H1 (cell line): ENCODE measurements at regions not wholly inside any gene's neighbourhood (a gene's known extent, or its start where the extent isn't known, plus 50 kb on each side); places are given as distances from the start of the nearest gene placed in this dataset.

Source experiments
- CTCF ChIA-PET: fragments of 300-600 bp; sonication (Branson Sonifier 250); formaldehyde crosslinking; loops from one replicate; lab custom pipeline; 2021; ENCODE audit not compliant: partially characterized antibody; lab: Charles Lee
- POLR2A ChIA-PET: fragments of 300-600 bp; sonication (Branson Sonifier 250); formaldehyde crosslinking; loops from one replicate; lab custom pipeline; 2021; ENCODE audit warnings: inconsistent platforms; ENCODE audit not compliant: partially characterized antibody; lab: Charles Lee
- DNase-seq, 2 experiments: peaks; one replicate each; pipeline versions ENCODE4 v3.0.0 to v3.0.0-alpha.2; 2010 to 2022; ENCODE audit warnings: low spot score in 2 of 2, low read depth in 1 of 2, mixed read lengths in 1 of 2
- FAIRE-seq: peaks from 2 replicates; lab custom pipeline; 2011; peaks lifted over from hg19 to GRCh38; lab: Jason Lieb, UNC
- H2AFZ ChIP-seq: 2 replicates; pipeline ENCODE4 v1.8.1; 2012; ENCODE audit warnings: low read length, inconsistent platforms
- H2AK5ac ChIP-seq: 2 replicates; pipeline ENCODE4 v1.6.1; 2013; ENCODE audit warnings: low read depth, low read length
- H2BK120ac ChIP-seq: replicated peaks from 2 replicates; pipeline ENCODE3; 2013; ENCODE audit warnings: low read depth, low read length, inconsistent platforms
- H2BK12ac ChIP-seq: 2 replicates; pipeline ENCODE4 v1.6.1; 2013; ENCODE audit warnings: low read depth, low read length
- H2BK15ac ChIP-seq: 2 replicates; pipeline ENCODE4 v1.6.1; 2013; ENCODE audit warnings: low read length
- H2BK20ac ChIP-seq: 2 replicates; pipeline ENCODE4 v1.6.1; 2013; ENCODE audit warnings: low read length
- H2BK5ac ChIP-seq: 2 replicates; pipeline ENCODE4 v1.6.1; 2013; ENCODE audit warnings: low read depth, low read length
- H3K14ac ChIP-seq: 2 replicates; pipeline ENCODE4 v1.6.1; 2013; ENCODE audit warnings: inconsistent platforms; ENCODE audit not compliant: insufficient read length
- H3K18ac ChIP-seq: 2 replicates; pipeline ENCODE4 v1.6.1; 2013; ENCODE audit warnings: low read length; ENCODE audit errors: extremely low read depth
- H3K23ac ChIP-seq: 2 replicates; pipeline ENCODE4 v1.6.1; 2013; ENCODE audit warnings: inconsistent platforms; ENCODE audit not compliant: insufficient read length
- H3K23me2 ChIP-seq: 2 replicates; pipeline ENCODE4 v1.6.1; 2013; ENCODE audit warnings: low read depth, low read length
- H3K27ac ChIP-seq: 2 replicates; pipeline ENCODE4 v1.6.1; 2011; ENCODE audit warnings: low read depth, low read length, inconsistent platforms
- H3K27me3 ChIP-seq, 4 experiments: replicated peaks in 1 of 4; 1 replicate in 1 of 4; 2 replicates in 3 of 4; pipeline versions ENCODE4 v1.6.1 to v1.8.1; 2011 to 2013; ENCODE audit warnings: low read length in 3 of 4, mild to moderate bottlenecking in 3 of 4, inconsistent platforms in 2 of 4, mixed read lengths in 2 of 4, moderate library complexity in 1 of 4; ENCODE audit not compliant: control insufficient read depth in 3 of 4, insufficient read depth in 3 of 4; ENCODE audit errors: extremely low read depth in 1 of 4
- H3K36me3 ChIP-seq, 4 experiments: 2 replicates each; pipeline versions ENCODE4 v1.6.1 to v1.8.1; 2011 to 2013; ENCODE audit warnings: mild to moderate bottlenecking in 4 of 4, low read length in 3 of 4, moderate library complexity in 2 of 4, control low read depth in 1 of 4, inconsistent platforms in 1 of 4; ENCODE audit not compliant: insufficient read depth in 4 of 4, control insufficient read depth in 2 of 4
- H3K4ac ChIP-seq: replicated peaks from 2 replicates; pipeline ENCODE3; 2013; ENCODE audit warnings: low read length, low read depth, mixed read lengths, inconsistent platforms; ENCODE audit not compliant: insufficient read length
- H3K4me1 ChIP-seq, 4 experiments: replicated peaks in 1 of 4; 1 replicate in 1 of 4; 2 replicates in 3 of 4; pipeline versions ENCODE4 v1.6.1 to v1.8.1; 2011 to 2013; ENCODE audit warnings: low read length in 3 of 4, inconsistent platforms in 2 of 4, mixed read lengths in 1 of 4; ENCODE audit not compliant: insufficient read depth in 4 of 4, control insufficient read depth in 3 of 4
- H3K4me2 ChIP-seq, 2 experiments: 2 replicates each; pipeline versions ENCODE4 v1.6.1 to v1.8.1; 2011 to 2013; ENCODE audit warnings: low read depth in 2 of 2, low read length in 2 of 2, control low read depth in 1 of 2, inconsistent platforms in 1 of 2, mild to moderate bottlenecking in 1 of 2; ENCODE audit not compliant: insufficient read depth in 1 of 2
- H3K4me3 ChIP-seq, 4 experiments: fragments of 200-600, 300-600 bp in 1 of 4; sonication (generic), shearing (Covaris generic), sonication (Bioruptor Twin) in 1 of 4; 2 replicates each; pipeline versions ENCODE4 v1.5.1 to v1.8.1; 2011 to 2016; ENCODE audit warnings: low read length in 4 of 4, low read depth in 3 of 4, control low read depth in 2 of 4, inconsistent platforms in 2 of 4, mild to moderate bottlenecking in 2 of 4, mixed read lengths in 1 of 4, moderate library complexity in 1 of 4; ENCODE audit not compliant: insufficient read depth in 2 of 4; ENCODE audit errors: extremely low read depth in 1 of 4
- H3K56ac ChIP-seq: replicated peaks from 2 replicates; pipeline ENCODE3; 2013; ENCODE audit warnings: low read depth, mild to moderate bottlenecking, mixed read lengths, low read length, inconsistent platforms; ENCODE audit not compliant: insufficient read length
- H3K79me1 ChIP-seq: 2 replicates; pipeline ENCODE4 v1.6.1; 2013; ENCODE audit warnings: low read depth, low read length, control low read depth
- H3K79me2 ChIP-seq, 2 experiments: 2 replicates each; pipeline versions ENCODE4 v1.6.1 to v1.8.1; 2012 to 2013; ENCODE audit warnings: low read length in 2 of 2, mild to moderate bottlenecking in 2 of 2, inconsistent platforms in 1 of 2; ENCODE audit not compliant: insufficient read depth in 2 of 2, control insufficient read depth in 1 of 2
- H3K9ac ChIP-seq, 4 experiments: replicated peaks in 1 of 4; 1 replicate in 1 of 4; 2 replicates in 3 of 4; pipeline versions ENCODE4 v1.6.1 to v1.8.1; 2011 to 2013; ENCODE audit warnings: low read depth in 3 of 4, low read length in 3 of 4, control low read depth in 2 of 4, mild to moderate bottlenecking in 2 of 4, moderate library complexity in 2 of 4, inconsistent platforms in 1 of 4; ENCODE audit errors: extremely low read depth in 1 of 4
- H3K9me3 ChIP-seq, 2 experiments: 2 replicates each; pipeline versions ENCODE4 v1.6.1 to v1.8.1; 2012 to 2013; ENCODE audit warnings: mild to moderate bottlenecking in 2 of 2, moderate library complexity in 2 of 2, control low read depth in 1 of 2, inconsistent platforms in 1 of 2, low read depth in 1 of 2, low read length in 1 of 2, mixed read lengths in 1 of 2; ENCODE audit not compliant: insufficient read depth in 2 of 2
- H4K20me1 ChIP-seq, 2 experiments: replicated peaks in 1 of 2; 2 replicates each; pipeline versions ENCODE3 to v1.8.1; 2011 to 2013; ENCODE audit warnings: inconsistent platforms in 2 of 2, low read length in 2 of 2, mild to moderate bottlenecking in 1 of 2; ENCODE audit not compliant: insufficient read depth in 2 of 2, control insufficient read depth in 1 of 2
- H4K5ac ChIP-seq: 2 replicates; pipeline ENCODE4 v1.6.1; 2013; ENCODE audit warnings: low read length, low read depth, mixed read lengths, inconsistent platforms; ENCODE audit not compliant: insufficient read length
- H4K8ac ChIP-seq: 2 replicates; pipeline ENCODE4 v1.8.0; 2013; ENCODE audit warnings: mild to moderate bottlenecking, moderate library complexity, low read length, inconsistent platforms; ENCODE audit not compliant: insufficient read depth; ENCODE audit errors: extremely low read depth
- H4K91ac ChIP-seq: replicated peaks from 2 replicates; pipeline ENCODE3; 2013; ENCODE audit warnings: low read length, mixed read lengths, inconsistent platforms; ENCODE audit not compliant: insufficient read length
- BRCA1 ChIP-seq: IDR thresholded peaks from 2 replicates; pipeline ENCODE4 v1.6.1; 2012; ENCODE audit warnings: low read depth, low read length, improper control_type of control experiment
- CBX5 ChIP-seq: fragments of 300-800, 300-1000 bp; sonication (generic); IDR thresholded peaks from 2 replicates; pipeline ENCODE4 v1.7.1; 2016; ENCODE audit warnings: antibody characterized with exemption, low read length, low read depth
- CHD1 ChIP-seq: IDR thresholded peaks from 2 replicates; pipeline ENCODE4 v1.6.1; 2012; ENCODE audit warnings: low read depth, low read length, improper control_type of control experiment
- FOSL1 ChIP-seq: IDR thresholded peaks from 2 replicates; pipeline ENCODE4 v1.6.1; 2011; ENCODE audit warnings: mild to moderate bottlenecking, low read depth, low read length, moderate library complexity; ENCODE audit not compliant: insufficient read depth
- HDAC2 ChIP-seq, 2 experiments: fragments of 300-600 bp in 1 of 2; sonication (generic) in 1 of 2; IDR thresholded peaks; 2 replicates each; pipeline ENCODE4 v1.6.1; 2011 to 2012; ENCODE audit warnings: low read depth in 2 of 2, low read length in 2 of 2, mild to moderate bottlenecking in 2 of 2, moderate library complexity in 2 of 2, borderline replicate concordance in 1 of 2, inconsistent platforms in 1 of 2
- NRF1 ChIP-seq: IDR thresholded peaks from 2 replicates; pipeline ENCODE4 v1.6.1; 2011; ENCODE audit warnings: mild to moderate bottlenecking, low read depth, low read length, improper control_type of control experiment
- POU5F1 ChIP-seq: IDR thresholded peaks from 2 replicates; pipeline ENCODE4 v1.6.1; 2011; ENCODE audit warnings: low read depth, mild to moderate bottlenecking, low read length, moderate library complexity
- RAD21 ChIP-seq, 2 experiments: IDR thresholded peaks in 1 of 2; conservative IDR thresholded peaks in 1 of 2; 2 replicates each; pipeline ENCODE4 v1.6.1; 2011; ENCODE audit warnings: low read depth in 2 of 2, low read length in 2 of 2, improper control_type of control experiment in 1 of 2, inconsistent platforms in 1 of 2, mild to moderate bottlenecking in 1 of 2, moderate library complexity in 1 of 2
- RXRA ChIP-seq: IDR thresholded peaks from 2 replicates; pipeline ENCODE4 v1.6.1; 2011; ENCODE audit warnings: low read depth, mild to moderate bottlenecking, low read length, moderate library complexity; ENCODE audit not compliant: insufficient read depth
- SAP30 ChIP-seq: fragments of 300-600 bp; sonication (generic); IDR thresholded peaks from 2 replicates; pipeline ENCODE4 v1.7.1; 2012; ENCODE audit warnings: low read length, moderate library complexity, mild to moderate bottlenecking, inconsistent platforms; ENCODE audit not compliant: insufficient read depth, insufficient replicate concordance
- SIRT6 ChIP-seq: IDR thresholded peaks from one replicate; pipeline ENCODE4 v1.7.1; 2012; ENCODE audit warnings: low read length, inconsistent platforms
- SUZ12 ChIP-seq: fragments of 200-600 bp; sonication (generic); IDR thresholded peaks from 2 replicates; pipeline ENCODE4 v1.6.1; 2012; ENCODE audit warnings: mild to moderate bottlenecking, inconsistent platforms, low read length, moderate library complexity, mixed read lengths
- TEAD4 ChIP-seq: IDR thresholded peaks from 2 replicates; pipeline ENCODE4 v1.6.1; 2012; ENCODE audit warnings: low read depth, low read length, inconsistent platforms, mixed read lengths
- WGBS, 2 experiments: shearing (Covaris generic) in 1 of 2; methylation state at CpG; one replicate each; pipeline versions ENCODE4 v1.1.6 to v1.1.7; 2013 to 2015; ENCODE audit warnings: low lambda C conversion rate in 2 of 2, mixed read lengths in 2 of 2, inconsistent platforms in 1 of 2, low coverage in 1 of 2, missing lambda C conversion rate in 1 of 2; ENCODE audit not compliant: insufficient replicate concordance in 2 of 2, insufficient coverage in 1 of 2, insufficient read length in 1 of 2; ENCODE audit errors: extremely low coverage in 1 of 2, missing lambda C conversion rate in 1 of 2; 5-methylcytosine and 5-hydroxymethylcytosine counted together

DNA sequence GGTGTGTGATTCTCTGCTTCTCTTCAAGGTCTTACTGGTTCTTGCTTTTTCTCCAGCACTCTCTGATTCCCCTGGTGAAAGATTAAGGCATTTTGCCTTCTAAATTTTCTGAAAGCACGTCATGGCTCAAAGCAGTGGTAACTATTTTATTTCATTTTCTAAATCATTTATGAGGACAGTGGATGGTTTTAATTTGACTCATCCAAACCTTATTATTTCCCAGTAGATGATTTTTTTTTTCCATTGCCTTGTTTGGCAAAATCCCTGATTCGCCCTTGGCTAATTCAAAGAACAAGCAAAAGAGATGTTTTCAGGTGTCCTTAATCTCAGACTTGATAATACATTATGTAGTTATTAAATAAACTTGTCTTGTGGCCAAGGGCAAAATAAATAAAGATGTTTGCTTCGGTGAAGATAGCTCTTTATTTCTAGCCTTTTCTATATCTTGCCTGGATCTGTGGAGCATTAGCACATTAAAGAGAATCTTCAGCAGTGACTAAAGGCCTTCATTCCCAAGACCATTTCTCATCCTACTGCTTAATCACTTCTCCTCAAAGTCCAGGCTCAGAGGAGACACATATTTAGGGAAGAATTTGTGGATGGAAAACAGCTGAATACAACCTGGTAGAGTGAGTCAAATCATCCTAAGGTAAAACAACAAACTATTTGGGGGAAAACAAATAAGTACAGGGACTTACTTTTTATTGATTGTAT lies 359.8 kb downstream of the DUSP10 start:
- Histone ChIP-seq H2BK120ac (no peak overlapping the region), H3K14ac (no peak overlapping the region), H4K91ac (no peak overlapping the region), H2BK5ac (no peak overlapping the region), H3K4me1 (peaks cover 0 to 5% (median 2%) of the 10 kb centered on the region in 4 experiments; a peak in 2 of 7 replicates), H3K79me1 (no peaks in the 10 kb centered on the region), H3K23ac (no peak overlapping the region), H3K79me2 (no peaks in the 10 kb centered on the region), H3K27ac (no peak overlapping the region), H3K4me3 (no peak overlapping the region), H3K4ac (no peak overlapping the region), H4K20me1 (no peaks in the 10 kb centered on the region), H4K5ac (no peak overlapping the region), H3K27me3 (no peaks in the 10 kb centered on the region), H3K4me2 (peak overlapping the region in 1 of 2 experiments; percentile 6; a peak in 1 of 4 replicates), H2BK20ac (no peak overlapping the region), H2BK15ac (no peak overlapping the region), H3K36me3 (no peaks in the 10 kb centered on the region), H3K18ac (no peak overlapping the region; the same call in 1 of the 2 replicates), H3K9me3 (no peaks in the 10 kb centered on the region), H2BK12ac (no peak overlapping the region), H3K56ac (no peak overlapping the region), H2AK5ac (no peak overlapping the region), H2AFZ (peak overlapping the region; percentile 18; the same call in 1 of the 2 replicates), H3K9ac (no peak overlapping the region), H4K8ac (no peak overlapping the region), H3K23me2 (no peaks in the 10 kb centered on the region)
- FAIRE-seq (no peak), DNase-seq (no peak)
- CTCF ChIA-PET = no interaction called here
- 86% methylated on average over 3 of the region's 3 CpGs; no CpG with 5 or more reads in 1 of the 2 experiments for WGBS, 2 experiments
- POLR2A ChIA-PET = no interaction called here
- no peak for TF ChIP-seq NRF1
- TF ChIP-seq FOSL1 = no peak
- no peak for TF ChIP-seq HDAC2 (IDR thresholded peaks at IDR 0.05; ENCODE audit: borderline replicate concordance in 1 of 2, low read depth in 2 of 2, low read length in 2 of 2)
- TF ChIP-seq SIRT6 = no peak
- TF ChIP-seq SUZ12 = no peak
- no peak for TF ChIP-seq TEAD4
- TF ChIP-seq RAD21 (IDR thresholded peaks at IDR 0.05 in 1 of 2, conservative IDR thresholded peaks at IDR 0.05 in 1 of 2; ENCODE audit: low read depth in 2 of 2, low read length in 2 of 2) = no peak
- no peak for TF ChIP-seq RXRA
- TF ChIP-seq BRCA1 = no peak
- TF ChIP-seq POU5F1 = no peak
- TF ChIP-seq CHD1 = no peak
- no peak for TF ChIP-seq CBX5
- no peak for TF ChIP-seq SAP30
